AG04449 (cell line): ENCODE measurements at regions not wholly inside any gene's neighbourhood (a gene's known extent, or its start where the extent isn't known, plus 50 kb on each side); places are given as distances from the start of the nearest gene placed in this dataset.
A peak's percentile ranks its signal among the peaks of the same experiment; 100 is the strongest.

Experiments
- CTCF ChIA-PET: fragments of 350-600 bp; formaldehyde crosslinking; extraction: SDS; loops from one replicate; lab custom pipeline; 2021; ENCODE audit warnings: antibody characterized with exemption; lab: Yijun Ruan, JAX
- POLR2A ChIA-PET: fragments of 400-600, 350-600 bp; formaldehyde crosslinking; extraction: SDS; loops from one replicate; lab custom pipeline; 2020; ENCODE audit warnings: antibody characterized with exemption, inconsistent platforms; lab: Yijun Ruan, JAX
- DNase-seq: peaks from one replicate; pipeline ENCODE4 v3.0.0-alpha.2; 2010; ENCODE audit warnings: low read depth, low spot score
- H3K4me3 ChIP-seq: 2 replicates; pipeline ENCODE4 v1.5.1; 2011; ENCODE audit warnings: low read depth, mild to moderate bottlenecking, control low read depth, low read length
- CTCF ChIP-seq: IDR thresholded peaks from one replicate; pipeline ENCODE4 v1.5.1; 2011; ENCODE audit warnings: mild to moderate bottlenecking, moderate library complexity, low read length, control low read depth, inconsistent platforms; ENCODE audit not compliant: insufficient read depth; ENCODE audit errors: missing control alignments

GRCh38 chr2:217687771-217688170, 315.0 kb downstream of the TNS1 start:
- H3K4me3 ChIP-seq, result no peak overlapping the region
- TF ChIP-seq CTCF, result no peak
- ChIA-PET CTCF (no interaction called here), POLR2A (interaction anchor here (0.8 kb wide), 1 partner anchor 22 kb away, joined by 3 read pairs; no protein-coding TSS in a partner anchor)
- DNase-seq, result no peak

GRCh38 chr2:217685255-217685605, 317.6 kb downstream of the TNS1 start:
- DNase-seq, result peak; percentile 90
- ChIA-PET CTCF (interaction anchor here (0.8 to 2.2 kb wide), 5 partner anchors 9 to 32 kb away, joined by 4 to 5 read pairs (median 5); no protein-coding TSS in a partner anchor), POLR2A (no interaction called here)

GRCh38 chr2:217684431-217685254, 318.2 kb downstream of the TNS1 start:
- DNase-seq, result no peak
- H3K4me3 ChIP-seq, result no peak overlapping the region
- ChIA-PET POLR2A (no interaction called here), CTCF (interaction anchor here (0.8 to 2.2 kb wide), 7 partner anchors 10 to 33 kb away, joined by 3 to 5 read pairs (median 5); no protein-coding TSS in a partner anchor)
- no peak for TF ChIP-seq CTCF

More at GRCh38 chr2:217685255-217685605, 317.6 kb downstream of the TNS1 start:
- no peak overlapping the region for H3K4me3 ChIP-seq
- TF ChIP-seq CTCF, result no peak

- POLR2A ChIA-PET, result interaction anchor here (0.6 kb wide), 1 partner anchor 409 kb away, joined by 3 read pairs; no protein-coding TSS in a partner anchor
- TF ChIP-seq CTCF, result no peak
- H3K4me3 ChIP-seq, result no peak overlapping the region
- no peak for DNase-seq
- CTCF ChIA-PET, result interaction anchor here (1.0 to 1.5 kb wide), 2 partner anchors 17 to 32 kb away, joined by 3 to 5 read pairs; no protein-coding TSS in a partner anchor
Measured at GRCh38 chr2:217683106-217683870, 319.5 kb downstream of the TNS1 start.

- ChIA-PET POLR2A (no interaction called here), CTCF (interaction anchor here (1.0 kb wide), 1 partner anchor 31 kb away, joined by 3 read pairs; no protein-coding TSS in a partner anchor)
- no peak overlapping the region for H3K4me3 ChIP-seq
- TF ChIP-seq CTCF, result no peak
- DNase-seq, result no peak
Measured at GRCh38 chr2:217681791-217682190, 321.0 kb downstream of the TNS1 start.
